C4-2B (cell line): ENCODE measurements at regions not wholly inside any gene's neighbourhood (a gene's known extent, or its start where the extent isn't known, plus 50 kb on each side); places are given as distances from the start of the nearest gene placed in this dataset.

ENCODE experiments used
- ZFX ChIP-seq: fragments of 450-650 bp; IDR thresholded peaks from 2 replicates; pipeline ENCODE4 v1.6.1; 2017
- TF ChIP-seq, protein P1 (sequence below): fragments of 450-650 bp; conservative IDR thresholded peaks from 2 replicates; pipeline ENCODE4 v1.5.1; 2017; ENCODE audit warnings: mild to moderate bottlenecking

DNA sequence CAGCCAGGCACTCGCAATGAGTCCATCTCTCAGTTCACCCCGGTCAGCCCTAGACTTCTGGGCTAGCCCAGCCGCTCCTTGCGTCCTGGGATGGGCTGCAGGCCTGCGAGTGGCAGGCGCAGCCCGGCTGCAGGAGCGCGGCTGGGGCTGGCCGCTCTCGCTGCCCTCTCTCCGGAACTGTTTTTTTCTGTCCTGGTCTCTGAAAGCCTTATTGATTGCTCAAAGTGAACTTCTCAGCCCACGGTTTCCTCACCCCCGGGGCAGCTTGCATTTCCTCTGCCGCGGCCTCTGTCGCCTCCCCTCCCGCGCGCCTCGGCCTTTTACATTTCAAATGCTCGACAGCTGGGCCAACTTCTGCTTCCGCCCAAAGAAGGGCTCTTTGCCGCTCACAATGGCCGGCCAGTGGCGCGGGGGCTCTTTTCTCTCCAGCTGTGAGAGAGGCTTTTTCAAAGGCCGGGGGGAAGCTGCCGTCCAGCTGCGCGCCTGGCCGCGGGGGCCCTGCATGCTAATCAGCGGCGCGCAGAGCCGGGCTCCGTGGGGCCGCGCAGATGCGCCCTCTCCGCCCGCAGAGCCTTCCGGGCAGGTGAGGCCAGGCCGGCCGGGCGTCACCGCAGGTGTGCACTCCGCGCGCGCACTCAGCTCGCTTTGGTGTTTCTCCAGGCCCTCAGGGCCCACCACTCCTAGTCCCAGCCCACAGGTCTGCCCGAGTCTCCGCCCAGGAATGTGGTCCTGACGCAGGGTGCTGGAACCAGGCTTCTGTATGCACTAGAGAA, 513.8 kb downstream of the RNF144A start:
- TF ChIP-seq, protein P1, sequence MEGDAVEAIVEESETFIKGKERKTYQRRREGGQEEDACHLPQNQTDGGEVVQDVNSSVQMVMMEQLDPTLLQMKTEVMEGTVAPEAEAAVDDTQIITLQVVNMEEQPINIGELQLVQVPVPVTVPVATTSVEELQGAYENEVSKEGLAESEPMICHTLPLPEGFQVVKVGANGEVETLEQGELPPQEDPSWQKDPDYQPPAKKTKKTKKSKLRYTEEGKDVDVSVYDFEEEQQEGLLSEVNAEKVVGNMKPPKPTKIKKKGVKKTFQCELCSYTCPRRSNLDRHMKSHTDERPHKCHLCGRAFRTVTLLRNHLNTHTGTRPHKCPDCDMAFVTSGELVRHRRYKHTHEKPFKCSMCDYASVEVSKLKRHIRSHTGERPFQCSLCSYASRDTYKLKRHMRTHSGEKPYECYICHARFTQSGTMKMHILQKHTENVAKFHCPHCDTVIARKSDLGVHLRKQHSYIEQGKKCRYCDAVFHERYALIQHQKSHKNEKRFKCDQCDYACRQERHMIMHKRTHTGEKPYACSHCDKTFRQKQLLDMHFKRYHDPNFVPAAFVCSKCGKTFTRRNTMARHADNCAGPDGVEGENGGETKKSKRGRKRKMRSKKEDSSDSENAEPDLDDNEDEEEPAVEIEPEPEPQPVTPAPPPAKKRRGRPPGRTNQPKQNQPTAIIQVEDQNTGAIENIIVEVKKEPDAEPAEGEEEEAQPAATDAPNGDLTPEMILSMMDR = no peak
- TF ChIP-seq ZFX = no peak
